ENCODE measurements at regions not wholly inside any gene's neighbourhood (a gene's known extent, or its start where the extent isn't known, plus 50 kb on each side); places are given as distances from the start of the nearest gene placed in this dataset.

GRCh38 chr7:22651534-22652243 lies 75.3 kb upstream of the IL6 start:
- no peaks in the 10 kb centered on the region for H3K36me3 ChIP-seq
- TF ChIP-seq CTCF (IDR thresholded peaks at IDR 0.05; ENCODE audit: low read depth, low read length), result no peak

DNA sequence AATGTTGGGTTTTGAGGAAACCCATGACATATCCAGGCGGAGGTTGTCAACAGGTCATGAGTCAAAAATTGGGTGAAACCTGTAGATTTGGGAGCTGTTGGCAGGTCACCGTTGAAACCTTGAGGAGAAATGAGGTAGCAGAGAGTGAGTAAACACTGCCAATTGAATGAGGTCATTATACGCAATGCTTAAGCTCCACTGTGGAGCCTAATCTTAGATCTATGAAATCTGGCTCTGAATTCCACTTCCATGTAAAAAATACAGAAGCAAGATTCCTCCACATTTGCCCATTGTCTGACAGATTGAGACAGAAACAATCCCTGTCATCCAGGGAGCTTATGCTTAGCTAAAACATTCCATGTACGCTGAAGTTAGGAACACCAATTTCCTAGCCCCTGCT lies 76.0 kb upstream of the IL6 start:
- H3K36me3 ChIP-seq, result no peaks in the 10 kb centered on the region
- H3K4me3 ChIP-seq, result no peak overlapping the region
- TF ChIP-seq CTCF (IDR thresholded peaks at IDR 0.05; ENCODE audit: low read depth, low read length), result no peak
- H3K4me1 ChIP-seq (ENCODE audit: low read depth), result no peaks in the 10 kb centered on the region
- H3K27me3 ChIP-seq, result no peaks in the 10 kb centered on the region
- no peaks in the 10 kb centered on the region for H3K9me3 ChIP-seq (ENCODE audit: low read depth)
- no peak for DNase-seq (ENCODE audit: low read depth in 1 of 2, low spot score in 1 of 2)
- H3K27ac ChIP-seq, result no peak overlapping the region

More at GRCh38 chr7:22651534-22652243, 75.3 kb upstream of the IL6 start:
- Histone ChIP-seq H3K9me3 (ENCODE audit: low read depth) (no peaks in the 10 kb centered on the region), H3K27me3 (no peaks in the 10 kb centered on the region), H3K4me3 (no peak overlapping the region), H3K27ac (no peak overlapping the region), H3K4me1 (ENCODE audit: low read depth) (no peaks in the 10 kb centered on the region)
- peak in 1 of 2 donors; percentile 72 for DNase-seq (ENCODE audit: low read depth in 1 of 2, low spot score in 1 of 2)

DNA sequence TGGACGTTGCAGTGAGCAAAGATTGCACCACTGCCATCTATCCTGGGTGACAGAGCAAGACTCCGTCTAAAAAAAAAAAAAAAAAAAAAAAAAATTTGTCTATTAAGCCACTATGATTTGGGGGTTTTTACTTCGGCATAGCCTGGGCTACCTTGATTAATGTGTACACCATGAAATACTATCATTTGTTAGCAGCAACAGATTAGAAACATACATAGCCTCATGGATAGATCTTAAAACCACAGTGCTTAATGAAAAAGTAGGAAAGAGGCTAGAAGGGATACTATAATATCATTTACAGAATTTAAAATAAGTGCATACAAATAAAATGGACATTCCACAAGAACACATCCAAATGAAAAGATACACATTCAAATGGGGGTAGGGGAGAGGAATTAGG lies 77.3 kb upstream of the IL6 start:
- no peaks in the 10 kb centered on the region for H3K36me3 ChIP-seq

DNA sequence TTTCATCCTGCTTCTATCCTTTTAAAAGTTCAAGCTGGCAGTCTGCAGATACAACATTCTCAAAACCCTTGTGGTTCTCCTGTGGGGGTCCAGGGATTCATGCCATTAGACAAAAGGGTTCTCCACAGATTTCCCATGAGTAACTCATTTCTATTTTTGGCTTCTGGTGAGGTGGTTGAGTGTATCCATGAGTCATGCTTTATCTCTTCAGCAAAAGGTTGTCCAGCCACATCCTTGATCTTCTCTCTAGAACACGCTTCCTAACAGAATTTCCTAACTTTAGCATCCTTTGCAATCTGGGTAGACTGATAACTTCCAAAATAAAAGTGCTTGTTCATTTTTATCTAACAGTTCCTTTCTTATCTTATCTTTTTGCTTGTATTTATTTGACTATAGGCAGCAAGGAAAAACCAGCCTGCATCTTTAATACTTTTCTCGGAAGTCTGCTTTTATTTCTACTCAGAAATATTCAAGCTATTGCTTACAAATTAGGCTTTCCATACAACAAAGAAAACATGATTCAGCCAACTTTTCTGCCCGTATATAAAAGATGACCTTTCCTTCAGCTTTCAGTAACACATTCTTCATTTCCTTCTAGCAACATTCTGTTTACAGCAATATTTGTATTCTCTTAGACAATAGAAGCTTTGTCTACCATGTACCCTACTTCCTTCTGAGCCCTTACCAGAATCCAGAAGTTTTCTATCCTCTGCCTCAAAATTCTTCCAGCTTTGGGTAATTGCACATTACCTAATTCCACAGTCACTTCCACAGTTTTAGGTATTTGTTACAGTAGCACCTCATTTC lies 79.3 kb upstream of the IL6 start:
- no peaks in the 10 kb centered on the region for H3K4me1 ChIP-seq (ENCODE audit: low read depth)
- TF ChIP-seq CTCF (IDR thresholded peaks at IDR 0.05; ENCODE audit: low read depth, low read length), result no peak

More for the DNA sequence above, 77.3 kb upstream of the IL6 start:
- Histone ChIP-seq H3K4me1 (ENCODE audit: low read depth) (no peaks in the 10 kb centered on the region), H3K27ac (no peak overlapping the region), H3K9me3 (ENCODE audit: low read depth) (no peaks in the 10 kb centered on the region), H3K27me3 (no peaks in the 10 kb centered on the region), H3K4me3 (no peak overlapping the region)
- no peak for TF ChIP-seq CTCF (IDR thresholded peaks at IDR 0.05; ENCODE audit: low read depth, low read length)
- no peak for DNase-seq (ENCODE audit: low read depth in 1 of 2, low spot score in 1 of 2)

GRCh38 chr7:22645418-22646181 lies 81.4 kb upstream of the IL6 start:
- no peaks in the 10 kb centered on the region for H3K27me3 ChIP-seq
- no peak overlapping the region for H3K27ac ChIP-seq
- H3K36me3 ChIP-seq, result no peaks in the 10 kb centered on the region
- TF ChIP-seq CTCF (IDR thresholded peaks at IDR 0.05; ENCODE audit: low read depth, low read length), result no peak
- H3K9me3 ChIP-seq (ENCODE audit: low read depth), result no peaks in the 10 kb centered on the region
- DNase-seq (ENCODE audit: low read depth in 1 of 2, low spot score in 1 of 2), result no peak
- no peaks in the 10 kb centered on the region for H3K4me1 ChIP-seq (ENCODE audit: low read depth)
- no peak overlapping the region for H3K4me3 ChIP-seq

More for the DNA sequence above, 79.3 kb upstream of the IL6 start:
- no peaks in the 10 kb centered on the region for H3K36me3 ChIP-seq
- peak in 1 of 2 donors; percentile 98 for DNase-seq (ENCODE audit: low read depth in 1 of 2, low spot score in 1 of 2)
- no peaks in the 10 kb centered on the region for H3K9me3 ChIP-seq (ENCODE audit: low read depth)
- no peaks in the 10 kb centered on the region for H3K27me3 ChIP-seq
- no peak overlapping the region for H3K27ac ChIP-seq
- H3K4me3 ChIP-seq, result no peak overlapping the region
